GM12878 (cell line): ENCODE measurements at regions not wholly inside any gene's neighbourhood (a gene's known extent, or its start where the extent isn't known, plus 50 kb on each side); places are given as distances from the start of the nearest gene placed in this dataset. TPM values are rescaled to one million over a fixed set of nuclear protein-coding genes. Genes with fewer than 3 reads are reported as not detected.

Source experiments
- ATAC-seq: fragments of 200-7000 bp; cut with Tn5 transposase; 3 replicates; pipeline ENCODE4 v1.9.1; 2020; ENCODE audit warnings: mild to moderate bottlenecking, moderate library complexity
- BruUV-seq: library from RNA; stranded (reverse); fragments of 400-500 nt; replicated peaks from 2 replicates; lab custom pipeline; 2021; lab: Mats Ljungman, UMichigan
- CTCF ChIA-PET: fragments of 300-600 bp; sonication (Branson Sonifier 250); formaldehyde crosslinking; extraction: SDS; loops from one replicate; lab custom pipeline; 2021; ENCODE audit warnings: inconsistent platforms; lab: Yijun Ruan, JAX
- POLR2A ChIA-PET: fragments of 350-600 bp; formaldehyde crosslinking; extraction: SDS; loops from one replicate; lab custom pipeline; 2021; ENCODE audit warnings: inconsistent platforms; lab: Charles Lee
- RAD21 ChIA-PET: fragments of 300-600 bp; sonication (Branson Sonifier 250); formaldehyde crosslinking; loops from one replicate; lab custom pipeline; 2023; ENCODE audit warnings: antibody characterized with exemption; ENCODE audit not compliant: unreplicated experiment; lab: Charles Lee
- SMC1A ChIA-PET: fragments of 300-600 bp; sonication (Branson Sonifier 250); formaldehyde crosslinking; loops from one replicate; lab custom pipeline; 2023; ENCODE audit not compliant: unreplicated experiment, uncharacterized antibody; lab: Charles Lee
- DNase-seq: peaks from one replicate; pipeline ENCODE4 v3.0.0-alpha.2; 2011; ENCODE audit warnings: low read depth, low spot score
- FAIRE-seq: peaks from 3 replicates; lab custom pipeline; 2011; peaks lifted over from hg19 to GRCh38; lab: Jason Lieb, UNC
- H2AFZ ChIP-seq: 2 replicates; pipeline ENCODE4 v1.6.0; 2011; ENCODE audit warnings: low read depth, low read length, control low read depth; ENCODE audit not compliant: control insufficient read depth
- H3K27ac ChIP-seq: 2 replicates; pipeline ENCODE4 v1.5.1; 2011; ENCODE audit warnings: control low read depth; ENCODE audit not compliant: control insufficient read depth, insufficient read depth
- H3K27me3 ChIP-seq, 2 experiments: replicated peaks in 1 of 2; 2 replicates each; pipeline versions ENCODE4 v1.6.0 to v1.6.1; 2011; ENCODE audit warnings: low read length in 1 of 2; ENCODE audit not compliant: control insufficient read depth in 2 of 2, insufficient read depth in 2 of 2
- H3K36me3 ChIP-seq, 2 experiments: 2 replicates each; pipeline ENCODE4 v1.5.1; 2011; ENCODE audit warnings: low read length in 1 of 2; ENCODE audit not compliant: control insufficient read depth in 2 of 2, insufficient read depth in 2 of 2
- H3K4me1 ChIP-seq: 2 replicates; pipeline ENCODE4 v1.6.1; 2011; ENCODE audit warnings: mild to moderate bottlenecking, low read length, moderate library complexity, mixed read lengths; ENCODE audit not compliant: control insufficient read depth, insufficient read depth
- H3K4me2 ChIP-seq: 2 replicates; pipeline ENCODE4 v1.6.0; 2011; ENCODE audit warnings: control low read depth; ENCODE audit not compliant: control insufficient read depth, insufficient read depth
- H3K4me3 ChIP-seq: fragments of 200-600 bp; sonication (generic); 2 replicates; pipeline ENCODE4 v1.5.1; 2016
- H3K79me2 ChIP-seq: 2 replicates; pipeline ENCODE4 v1.6.0; 2011; ENCODE audit warnings: low read length; ENCODE audit not compliant: control insufficient read depth, insufficient read depth
- H3K9ac ChIP-seq: 2 replicates; pipeline ENCODE4 v1.8.0; 2011; ENCODE audit warnings: low read length, control low read depth, mixed read lengths; ENCODE audit not compliant: control insufficient read depth, insufficient read depth
- H3K9me3 ChIP-seq: replicated peaks from 3 replicates; pipeline ENCODE4 v1.5.1; 2011; ENCODE audit warnings: mild to moderate bottlenecking, low read length; ENCODE audit not compliant: control insufficient read depth, insufficient read depth
- H4K20me1 ChIP-seq: 2 replicates; pipeline ENCODE4 v1.6.0; 2011; ENCODE audit not compliant: control insufficient read depth, insufficient read depth
- FOXM1 ChIP-seq: IDR thresholded peaks from 2 replicates; pipeline ENCODE4 v1.6.1; 2012; ENCODE audit warnings: low read depth, mild to moderate bottlenecking, inconsistent platforms, low read length, moderate library complexity
- HDAC2 ChIP-seq: fragments of 200-600 bp; sonication (generic); IDR thresholded peaks from 2 replicates; pipeline ENCODE4 v1.6.1; 2017
- JUNB ChIP-seq: IDR thresholded peaks from 2 replicates; pipeline ENCODE4 v1.6.1; 2016; ENCODE audit warnings: antibody characterized with exemption, mild to moderate bottlenecking
- PAX8 ChIP-seq: fragments of 450-650 bp; IDR thresholded peaks from 2 replicates; pipeline ENCODE4 v1.6.1; 2017; ENCODE audit warnings: mild to moderate bottlenecking, moderate library complexity
- WGBS: methylation state at CpG from one replicate; pipeline ENCODE4 v1.1.6; 2016; ENCODE audit warnings: low lambda C conversion rate; ENCODE audit not compliant: insufficient replicate concordance, insufficient coverage; ENCODE audit errors: missing lambda C conversion rate; 5-methylcytosine and 5-hydroxymethylcytosine counted together
- in situ Hi-C: fragments of 300-500 bp; cut with MboI; formaldehyde crosslinking; loops from 9 replicates; pipeline ENCODE4 v1.14.3; 2018; ENCODE audit warnings: mixed read lengths
- intact Hi-C: fragments of 100-400 bp; cut with micrococcal nuclease; formaldehyde crosslinking; loops from one replicate; pipeline ENCODE4 v1.14.2; 2022; ENCODE audit not compliant: unreplicated experiment
- small RNA-seq: library from RNA; depleted of rRNA; stranded (forward); fragments of <200 nt; gene quantifications from one replicate; pipeline ENCODE3, GENCODE V24; 2014
- TF ChIP-seq, protein P1 (sequence below): IDR thresholded peaks from 2 replicates; pipeline ENCODE4 v1.6.1; 2011; ENCODE audit warnings: low read depth, mild to moderate bottlenecking, low read length, moderate library complexity, borderline replicate concordance; ENCODE audit errors: extremely low read depth

DNA sequence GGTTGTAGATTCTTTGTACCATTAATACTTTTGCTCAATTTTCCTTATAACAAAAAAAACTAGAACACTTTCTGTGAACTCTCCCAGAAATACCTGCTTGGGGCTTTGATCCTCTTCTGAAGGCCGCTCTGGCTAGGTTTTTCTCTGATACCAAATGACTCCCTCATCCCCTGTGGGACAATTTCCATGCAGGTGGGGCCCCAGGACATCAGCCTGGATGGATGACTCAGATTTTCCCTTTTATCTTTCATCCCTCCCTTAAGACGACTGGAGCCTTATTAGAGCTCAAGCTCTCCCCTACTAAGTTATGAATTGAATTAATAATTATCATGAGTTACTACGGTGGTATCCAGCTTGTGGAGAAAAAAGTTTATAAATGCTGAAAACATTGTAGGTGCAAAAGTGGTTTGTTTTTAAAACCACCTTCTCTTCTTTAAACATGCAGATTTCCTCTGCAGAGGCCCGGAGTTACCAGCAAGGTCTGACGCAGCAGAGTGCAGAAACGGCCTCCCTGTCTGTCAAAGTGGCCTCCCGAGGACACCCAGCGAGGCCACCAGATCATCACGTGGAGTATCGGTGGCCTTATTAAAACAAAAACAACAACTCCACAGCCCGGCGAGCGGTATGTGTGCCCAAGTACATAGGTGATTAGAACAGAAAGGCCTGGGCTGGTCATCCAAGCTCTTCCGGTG is 50.8 kb upstream of the IRX4 start:
- no peaks in the 10 kb centered on the region for H3K9me3 ChIP-seq
- H4K20me1 ChIP-seq: no peaks in the 10 kb centered on the region
- peaks cover 3 to 4% of the 10 kb centered on the region in 2 experiments; a peak in 3 of 4 replicates for H3K27me3 ChIP-seq
- RAD21 ChIA-PET: no interaction called here
- no peak overlapping the region for H3K9ac ChIP-seq
- TF ChIP-seq JUNB: no peak
- no peak for TF ChIP-seq PAX8
- TF ChIP-seq, protein P1, sequence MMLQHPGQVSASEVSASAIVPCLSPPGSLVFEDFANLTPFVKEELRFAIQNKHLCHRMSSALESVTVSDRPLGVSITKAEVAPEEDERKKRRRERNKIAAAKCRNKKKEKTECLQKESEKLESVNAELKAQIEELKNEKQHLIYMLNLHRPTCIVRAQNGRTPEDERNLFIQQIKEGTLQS: no peak
- TF ChIP-seq HDAC2: no peak
- no peak for TF ChIP-seq FOXM1
- in situ Hi-C loops (no loop called here), intact Hi-C loops (no loop called here)
- no peaks in the 10 kb centered on the region for H3K4me1 ChIP-seq
- H3K4me3 ChIP-seq: no peak overlapping the region
- H3K4me2 ChIP-seq: no peak overlapping the region
- no peak for ATAC-seq
- H3K79me2 ChIP-seq: no peaks in the 10 kb centered on the region
- no peak overlapping the region for H3K27ac ChIP-seq
- DNase-seq: no peak
- POLR2A ChIA-PET: no interaction called here
- H3K36me3 ChIP-seq: no peaks in the 10 kb centered on the region
- CTCF ChIA-PET: no interaction called here
- H2AFZ ChIP-seq: no peak overlapping the region
- BruUV-seq: no TSS peak
- SMC1A ChIA-PET: no interaction called here
- no peak for FAIRE-seq
- WGBS: 40% methylated on average over 14 of the region's 14 CpGs

Small RNAs in the stretch of these regions (small RNA-seq; reads per million reads assigned to genes)
- gene AC092266.1: not detected
- gene RF00019: not detected
